Activated naive CD4-positive, alpha-beta T cell treated with anti-CD3 and anti-CD28 coated beads for 36 hours (primary cell): ENCODE measurements at regions not wholly inside any gene's neighbourhood (a gene's known extent, or its start where the extent isn't known, plus 50 kb on each side); places are given as distances from the start of the nearest gene placed in this dataset.
"Not testable (repeated sequence)": the region's sequence is repeated elsewhere in the genome, so short reads cannot be mapped to it uniquely, and the experiment has no call there.

ENCODE experiments used
- CTCF ChIA-PET: fragments of 350-600 bp; sonication (Branson Sonifier 250); formaldehyde crosslinking; loops from one replicate; lab custom pipeline; 2021; ENCODE audit warnings: antibody characterized with exemption; lab: Charles Lee
- DNase-seq: peaks from one replicate; pipeline ENCODE4 v3.0.0-alpha.2; 2020
- H3K27ac Mint-ChIP-seq: one replicate; pipeline ENCODE4 v1.8.0; 2021; ENCODE audit warnings: mild to moderate bottlenecking, mixed read lengths
- H3K27me3 Mint-ChIP-seq: one replicate; pipeline ENCODE4 v1.8.0; 2021; ENCODE audit warnings: low read depth, mixed read lengths
- H3K36me3 Mint-ChIP-seq: one replicate; pipeline ENCODE4 v1.8.0; 2021; ENCODE audit warnings: low read depth, mixed read lengths
- H3K4me1 Mint-ChIP-seq: one replicate; pipeline ENCODE4 v1.8.0; 2021; ENCODE audit warnings: low read depth, mixed read lengths
- H3K4me3 Mint-ChIP-seq: one replicate; pipeline ENCODE4 v1.8.0; 2021; ENCODE audit warnings: mild to moderate bottlenecking, moderate library complexity, mixed read lengths
- H3K9me3 Mint-ChIP-seq: one replicate; pipeline ENCODE4 v1.8.0; 2021; ENCODE audit warnings: mixed read lengths
- intact Hi-C: fragments of 100-400 bp; cut with micrococcal nuclease; formaldehyde crosslinking; loops from one replicate; pipeline ENCODE4 v1.15.1; 2023

DNA sequence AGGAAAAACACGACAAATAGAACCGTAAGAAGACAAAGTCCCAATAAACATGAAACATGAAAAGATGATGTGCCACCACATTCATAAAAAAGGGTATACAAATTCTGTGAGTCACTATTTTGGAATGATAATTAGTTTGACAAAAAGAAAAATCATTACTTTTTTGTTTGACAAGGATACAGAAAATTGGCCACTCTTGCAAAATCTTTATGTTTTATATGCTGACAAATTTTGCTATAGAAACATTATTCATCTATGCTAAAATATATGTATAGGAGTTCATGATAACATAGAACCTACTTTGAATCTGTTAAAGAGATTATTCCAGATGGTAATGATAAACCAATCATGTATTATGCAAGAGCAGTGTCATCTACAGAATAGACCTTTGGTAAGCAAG lies 1201.0 kb downstream of the FSCB start:
- H3K27ac Mint-ChIP-seq: no peak overlapping the region
- no peak overlapping the region for H3K4me3 Mint-ChIP-seq
- peaks cover 4% of the 10 kb centered on the region for H3K9me3 Mint-ChIP-seq
- no peaks in the 10 kb centered on the region for H3K4me1 Mint-ChIP-seq
- no peaks in the 10 kb centered on the region for H3K27me3 Mint-ChIP-seq
- CTCF ChIA-PET: no interaction called here
- DNase-seq: no peak
- intact Hi-C loops: loop anchor here (5.0 kb wide), 1 partner anchor 1124 kb away; no protein-coding TSS in a partner anchor
- H3K36me3 Mint-ChIP-seq: no peaks in the 10 kb centered on the region

DNA sequence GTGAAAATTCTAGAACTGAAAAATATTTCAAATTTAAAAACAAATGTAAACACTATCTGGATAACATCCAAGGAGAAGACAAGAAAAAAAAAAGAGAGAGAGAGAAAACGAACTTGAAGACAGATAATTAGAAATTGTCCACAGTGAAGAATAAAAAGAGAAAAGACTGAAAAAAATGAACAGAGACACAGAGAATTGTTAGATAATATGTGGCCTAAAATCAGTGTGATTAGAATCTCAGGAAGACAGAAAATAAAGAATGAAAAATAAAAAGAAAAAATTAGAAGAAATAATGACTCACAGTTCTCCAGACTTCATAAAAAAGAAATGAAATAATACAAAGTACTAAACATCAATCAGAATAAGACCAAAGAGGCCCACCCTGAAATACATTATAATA lies 1209.3 kb downstream of the FSCB start:
- intact Hi-C loops: no loop called here
- Mint-ChIP-seq H3K9me3 (peaks cover 17% of the 10 kb centered on the region), H3K4me1 (no peaks in the 10 kb centered on the region), H3K27me3 (no peaks in the 10 kb centered on the region), H3K4me3 (no peak overlapping the region), H3K36me3 (no peaks in the 10 kb centered on the region), H3K27ac (no peak overlapping the region)
- CTCF ChIA-PET: no interaction called here
- no peak for DNase-seq

DNA sequence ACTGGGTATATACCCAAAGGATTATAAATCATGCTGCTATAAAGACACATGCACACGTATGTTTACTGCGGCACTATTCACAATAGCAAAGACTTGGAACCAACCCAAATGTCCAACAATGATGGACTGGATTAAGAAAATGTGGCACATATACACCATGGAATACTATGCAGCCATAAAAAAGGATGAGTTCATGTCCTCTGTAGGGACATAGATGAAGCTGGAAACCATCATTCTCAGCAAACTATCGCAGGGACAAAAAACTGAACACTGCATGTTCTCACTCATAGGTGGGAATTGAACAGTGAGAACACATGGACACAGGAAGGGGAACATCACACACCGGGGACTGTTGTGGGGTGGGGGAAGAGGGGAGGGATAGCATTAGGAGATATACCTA lies 1211.0 kb downstream of the FSCB start:
- H3K36me3 Mint-ChIP-seq, H3K4me1 Mint-ChIP-seq, intact Hi-C loops, CTCF ChIA-PET, H3K27me3 Mint-ChIP-seq, DNase-seq, H3K4me3 Mint-ChIP-seq, H3K27ac Mint-ChIP-seq: not testable (repeated sequence)
- H3K9me3 Mint-ChIP-seq: peaks cover 16% of the 10 kb centered on the region

DNA sequence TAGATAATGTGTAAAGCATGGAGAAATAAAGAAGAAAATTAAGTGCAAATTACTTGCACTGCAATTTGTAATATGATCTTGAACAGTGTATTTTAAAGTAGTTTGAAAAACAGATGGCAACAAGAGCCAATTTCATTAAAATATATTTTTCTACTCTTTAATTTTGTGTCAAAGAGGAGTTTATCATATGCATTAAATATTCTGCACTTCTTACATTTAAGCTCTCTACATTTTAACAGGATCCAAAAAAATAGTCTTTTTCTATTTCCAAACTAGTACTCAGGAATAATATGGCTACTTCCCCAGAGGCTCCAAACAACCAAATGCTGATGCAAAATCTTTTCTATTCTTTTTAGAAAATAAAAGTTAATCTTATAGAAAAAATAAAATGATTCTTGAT lies 1221.5 kb downstream of the FSCB start:
- intact Hi-C loops: no loop called here
- no peaks in the 10 kb centered on the region for H3K27me3 Mint-ChIP-seq
- no peak overlapping the region for H3K4me3 Mint-ChIP-seq
- H3K27ac Mint-ChIP-seq: no peak overlapping the region
- CTCF ChIA-PET: no interaction called here
- no peaks in the 10 kb centered on the region for H3K4me1 Mint-ChIP-seq
- no peak for DNase-seq
- no peaks in the 10 kb centered on the region for H3K9me3 Mint-ChIP-seq
- H3K36me3 Mint-ChIP-seq: no peaks in the 10 kb centered on the region

DNA sequence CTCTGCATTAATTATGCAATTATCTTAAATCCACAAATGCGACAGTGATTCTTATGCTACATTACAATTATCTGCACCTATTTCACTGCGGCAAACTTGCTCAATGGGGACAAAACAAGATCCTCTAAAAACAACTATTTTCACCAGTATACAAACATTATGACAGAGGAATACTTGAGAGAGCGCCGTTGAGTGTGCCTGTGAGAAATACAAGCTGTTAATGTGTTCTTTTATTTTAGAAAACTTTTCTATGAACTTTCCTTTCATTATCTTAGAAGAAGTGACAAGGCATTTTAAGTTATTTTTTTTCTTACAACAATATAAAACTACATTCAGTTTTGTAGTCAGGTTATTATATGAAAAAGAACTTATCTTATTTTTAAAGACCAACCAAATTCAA lies 1247.0 kb downstream of the FSCB start:
- CTCF ChIA-PET: no interaction called here
- H3K4me1 Mint-ChIP-seq: no peaks in the 10 kb centered on the region

DNA sequence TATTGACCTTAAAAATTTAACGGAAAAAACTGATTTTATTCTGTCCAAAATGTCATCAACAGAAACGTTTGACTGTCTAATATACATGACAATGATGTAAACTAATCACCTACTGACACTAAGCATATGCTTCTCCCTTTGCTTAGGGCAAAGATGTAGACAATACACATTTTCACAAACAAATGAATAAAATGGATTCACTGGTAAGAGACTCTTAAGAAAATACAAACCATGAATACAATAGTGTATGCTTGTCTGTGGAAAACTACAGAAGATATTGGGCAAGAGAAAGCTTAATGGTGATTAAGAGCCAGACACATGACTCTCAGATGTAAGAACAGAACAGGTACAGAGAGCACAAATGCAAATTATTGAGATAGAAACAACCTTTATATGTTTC lies 1248.7 kb downstream of the FSCB start:
- no peaks in the 10 kb centered on the region for H3K36me3 Mint-ChIP-seq
- H3K4me1 Mint-ChIP-seq: no peaks in the 10 kb centered on the region
- intact Hi-C loops: no loop called here

More for the DNA sequence above, 1247.0 kb downstream of the FSCB start:
- Mint-ChIP-seq H3K36me3 (no peaks in the 10 kb centered on the region), H3K27me3 (no peaks in the 10 kb centered on the region), H3K4me3 (no peak overlapping the region), H3K9me3 (peaks cover 9% of the 10 kb centered on the region), H3K27ac (no peak overlapping the region)
- intact Hi-C loops: no loop called here
- no peak for DNase-seq

DNA sequence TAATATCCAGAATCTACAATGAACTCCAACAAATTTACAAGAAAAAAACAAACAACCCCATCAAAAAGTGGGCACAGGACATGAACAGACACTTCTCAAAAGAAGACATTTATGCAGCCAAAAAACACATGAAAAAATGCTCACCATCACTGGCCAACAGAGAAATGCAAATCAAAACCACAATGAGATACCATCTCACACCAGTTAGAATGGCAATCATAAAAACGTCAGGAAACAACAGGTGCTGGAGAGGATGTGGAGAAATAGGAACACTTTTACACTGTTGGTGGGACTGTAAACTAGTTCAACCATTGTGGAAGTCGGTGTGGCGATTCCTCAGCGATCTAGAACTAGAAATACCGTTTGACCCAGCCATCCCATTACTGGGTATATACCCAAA lies 1250.1 kb downstream of the FSCB start:
- H3K27ac Mint-ChIP-seq, CTCF ChIA-PET, H3K4me3 Mint-ChIP-seq, H3K36me3 Mint-ChIP-seq, H3K27me3 Mint-ChIP-seq, H3K4me1 Mint-ChIP-seq, H3K9me3 Mint-ChIP-seq, DNase-seq, intact Hi-C loops: not testable (repeated sequence)

More for the DNA sequence above, 1248.7 kb downstream of the FSCB start:
- Mint-ChIP-seq H3K27ac (no peak overlapping the region), H3K4me3 (no peak overlapping the region), H3K27me3 (no peaks in the 10 kb centered on the region), H3K9me3 (peaks cover 5% of the 10 kb centered on the region)
- CTCF ChIA-PET: interaction anchor here (0.6 kb wide), 1 partner anchor 9 kb away, joined by 4 read pairs; no protein-coding TSS in a partner anchor
- DNase-seq: no peak

DNA sequence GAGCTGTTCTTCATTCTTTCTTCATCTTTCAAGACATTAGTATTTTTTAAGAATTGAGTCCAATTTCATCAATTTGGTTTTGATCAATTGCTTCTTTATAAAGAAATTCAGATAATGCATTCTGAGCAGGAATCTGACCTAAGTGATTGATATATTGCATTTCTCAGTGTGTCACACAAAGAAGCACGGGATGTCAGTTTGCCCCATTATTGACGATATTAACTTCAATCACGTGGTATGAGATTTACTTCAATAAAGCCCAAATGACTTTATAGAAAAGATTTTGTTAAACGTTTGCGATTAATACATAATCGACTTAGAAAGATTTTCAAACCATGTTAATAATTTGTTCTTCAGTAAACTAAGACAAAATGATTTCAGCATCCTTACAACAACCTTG lies 1254.2 kb downstream of the FSCB start:
- no peaks in the 10 kb centered on the region for H3K27me3 Mint-ChIP-seq
- CTCF ChIA-PET: no interaction called here
- H3K4me3 Mint-ChIP-seq: no peak overlapping the region
- H3K36me3 Mint-ChIP-seq: no peaks in the 10 kb centered on the region
- no peak for DNase-seq
- intact Hi-C loops: no loop called here
- no peak overlapping the region for H3K27ac Mint-ChIP-seq
- H3K4me1 Mint-ChIP-seq: no peaks in the 10 kb centered on the region
- peaks cover 2% of the 10 kb centered on the region for H3K9me3 Mint-ChIP-seq

DNA sequence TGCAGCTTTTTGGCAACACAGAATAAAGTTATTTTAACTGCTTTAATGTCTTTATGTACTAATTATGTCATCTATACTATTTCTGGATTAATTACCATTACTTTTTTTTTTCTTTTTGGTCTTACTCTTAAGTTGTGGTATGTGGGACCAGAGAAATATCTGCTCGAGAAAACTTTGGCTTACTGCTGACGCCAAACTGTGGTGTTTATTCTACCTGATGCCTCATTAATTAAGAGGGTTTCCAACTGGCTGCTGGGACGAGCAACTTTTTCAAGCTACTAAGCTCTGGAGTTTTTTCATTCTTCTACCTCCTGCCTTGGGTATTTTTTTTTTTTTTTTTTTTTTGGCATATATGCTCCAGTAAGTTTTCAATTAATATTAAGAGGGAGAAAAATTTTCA lies 1257.5 kb downstream of the FSCB start:
- H3K36me3 Mint-ChIP-seq: no peaks in the 10 kb centered on the region

DNA sequence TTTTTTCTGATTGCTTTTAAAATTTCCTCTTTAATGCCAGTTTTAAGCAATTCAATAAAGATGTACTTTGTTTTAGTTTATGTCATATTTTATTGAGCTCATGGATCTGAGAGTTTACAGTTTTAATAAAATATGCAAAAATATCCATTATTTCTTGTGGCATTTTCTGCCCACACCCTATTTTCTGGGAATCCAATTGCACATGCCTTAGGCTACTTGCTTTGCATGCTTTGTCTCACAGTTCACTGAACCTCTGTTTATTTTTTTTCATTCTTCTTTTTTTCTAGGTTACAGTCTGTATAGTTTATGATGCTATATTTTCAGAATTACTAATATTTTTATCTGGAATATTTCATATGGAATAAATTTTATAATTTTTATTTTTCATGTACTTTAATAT lies 1258.0 kb downstream of the FSCB start:
- Mint-ChIP-seq H3K36me3 (no peaks in the 10 kb centered on the region), H3K4me3 (no peak overlapping the region), H3K27ac (no peak overlapping the region), H3K4me1 (no peaks in the 10 kb centered on the region), H3K27me3 (no peaks in the 10 kb centered on the region), H3K9me3 (peaks cover 1% of the 10 kb centered on the region)
- intact Hi-C loops: no loop called here
- no peak for DNase-seq
- CTCF ChIA-PET: no interaction called here

More for the DNA sequence above, 1257.5 kb downstream of the FSCB start:
- H3K9me3 Mint-ChIP-seq: no peaks in the 10 kb centered on the region
- CTCF ChIA-PET: interaction anchor here (0.6 kb wide), 1 partner anchor 9 kb away, joined by 4 read pairs; no protein-coding TSS in a partner anchor
- no peak overlapping the region for H3K27ac Mint-ChIP-seq
- H3K27me3 Mint-ChIP-seq: no peaks in the 10 kb centered on the region
- H3K4me3 Mint-ChIP-seq: no peak overlapping the region
- intact Hi-C loops: no loop called here
- DNase-seq: no peak
- no peaks in the 10 kb centered on the region for H3K4me1 Mint-ChIP-seq

DNA sequence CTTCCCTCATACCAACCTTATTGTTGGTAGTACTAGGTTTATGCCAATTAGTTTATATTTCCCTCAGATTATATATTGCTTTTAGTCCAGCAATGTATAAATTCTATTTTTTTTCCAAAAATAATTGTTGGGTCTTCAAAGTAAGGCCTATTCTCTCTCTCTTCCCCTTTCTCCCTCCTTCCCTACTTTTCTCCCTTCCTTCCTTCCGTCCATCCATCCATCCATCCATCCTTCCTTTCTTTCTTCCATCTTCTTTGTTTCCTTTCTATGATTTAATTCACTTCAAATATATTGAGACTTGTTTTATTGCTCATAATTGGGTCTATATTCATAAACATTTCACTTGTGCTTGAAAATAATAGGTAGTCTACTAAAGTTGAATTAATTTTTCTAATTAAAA lies 1259.2 kb downstream of the FSCB start:
- CTCF ChIA-PET: no interaction called here
- intact Hi-C loops: no loop called here
- Mint-ChIP-seq H3K4me3 (no peak overlapping the region), H3K9me3 (peaks cover 1% of the 10 kb centered on the region), H3K4me1 (no peaks in the 10 kb centered on the region), H3K27ac (no peak overlapping the region), H3K27me3 (no peaks in the 10 kb centered on the region), H3K36me3 (no peaks in the 10 kb centered on the region)
- no peak for DNase-seq

DNA sequence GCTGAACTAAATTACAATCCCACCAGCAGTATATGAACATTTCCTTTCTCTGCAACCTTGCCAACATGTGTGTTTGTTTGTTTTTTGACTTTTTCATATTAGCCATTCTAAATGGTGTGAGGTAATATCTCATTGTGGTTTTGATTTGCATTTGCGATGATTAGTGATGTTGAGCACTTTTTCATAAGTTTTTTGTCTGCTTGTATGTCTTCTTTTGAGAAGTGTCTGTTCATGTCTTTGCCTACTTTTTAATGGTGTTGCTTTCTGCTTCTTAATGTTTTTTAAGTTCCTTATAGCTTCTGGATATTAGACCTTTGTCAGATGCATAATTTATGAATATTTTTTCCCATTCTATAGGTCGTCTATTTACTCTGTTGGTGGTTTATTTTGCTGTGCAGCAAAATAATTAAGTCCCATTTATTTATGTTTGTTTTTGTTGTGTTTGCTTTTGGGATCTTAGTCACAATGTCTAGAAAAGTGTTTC lies 1262.9 kb downstream of the FSCB start:
- H3K27ac Mint-ChIP-seq: no peak overlapping the region
- H3K36me3 Mint-ChIP-seq: no peaks in the 10 kb centered on the region
- H3K4me1 Mint-ChIP-seq: no peaks in the 10 kb centered on the region
- H3K4me3 Mint-ChIP-seq: no peak overlapping the region
- CTCF ChIA-PET: no interaction called here
- no peaks in the 10 kb centered on the region for H3K27me3 Mint-ChIP-seq
- intact Hi-C loops: no loop called here
- H3K9me3 Mint-ChIP-seq: peaks cover 1% of the 10 kb centered on the region
- no peak for DNase-seq

DNA sequence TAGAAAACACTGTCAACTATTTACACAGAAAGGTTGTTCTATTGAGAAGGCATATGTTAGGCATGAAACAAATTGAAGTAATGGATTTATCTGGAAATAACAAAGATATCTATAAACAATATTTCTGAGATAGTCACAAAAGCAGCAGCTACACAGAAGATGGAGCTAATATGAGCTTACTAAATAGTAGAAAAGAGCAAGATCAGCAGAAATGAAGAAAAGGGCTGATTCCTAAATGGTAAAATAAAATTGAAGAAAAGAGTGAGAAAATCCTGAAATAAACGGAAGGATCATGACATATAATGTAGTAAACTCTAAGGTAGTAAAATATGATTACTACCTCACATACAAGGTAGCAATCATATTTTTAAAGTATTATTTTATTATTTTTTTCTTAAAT lies 1263.9 kb downstream of the FSCB start:
- peaks cover 3% of the 10 kb centered on the region for H3K9me3 Mint-ChIP-seq

More for the DNA sequence above, 1263.9 kb downstream of the FSCB start:
- no peak overlapping the region for H3K27ac Mint-ChIP-seq
- CTCF ChIA-PET: interaction anchor here (0.7 kb wide), 1 partner anchor 39 kb away, joined by 4 read pairs; no protein-coding TSS in a partner anchor
- intact Hi-C loops: no loop called here
- H3K4me3 Mint-ChIP-seq: no peak overlapping the region
- no peaks in the 10 kb centered on the region for H3K4me1 Mint-ChIP-seq
- H3K27me3 Mint-ChIP-seq: no peaks in the 10 kb centered on the region
- no peak for DNase-seq
- no peaks in the 10 kb centered on the region for H3K36me3 Mint-ChIP-seq
